ENCODE measurements at regions not wholly inside any gene's neighbourhood (a gene's known extent, or its start where the extent isn't known, plus 50 kb on each side); places are given as distances from the start of the nearest gene placed in this dataset.

GRCh38 chr13:109592770-109593169 is 193.6 kb downstream of the IRS2 start:
- no peak for DNase-seq

- no peak for DNase-seq
Measured at GRCh38 chr13:109587689-109588088, 198.7 kb downstream of the IRS2 start.

GRCh38 chr13:109586509-109587346 is 199.7 kb downstream of the IRS2 start:
- DNase-seq = no peak

GRCh38 chr13:109584844-109585361 is 201.5 kb downstream of the IRS2 start:
- no peak for DNase-seq

GRCh38 chr13:109577191-109577700 is 209.1 kb downstream of the IRS2 start:
- no peak for DNase-seq

- no peak for DNase-seq
Measured at GRCh38 chr13:109576331-109576813, 210.0 kb downstream of the IRS2 start.

GRCh38 chr13:109575821-109576220 is 210.6 kb downstream of the IRS2 start:
- DNase-seq = no peak

GRCh38 chr13:109572389-109572788 is 214.0 kb downstream of the IRS2 start:
- no peak for DNase-seq

GRCh38 chr13:109569958-109570711 is 216.2 kb downstream of the IRS2 start:
- DNase-seq = no peak

- DNase-seq = no peak
Measured at GRCh38 chr13:109568339-109568818, 218.0 kb downstream of the IRS2 start.

GRCh38 chr13:109567315-109567714 is 219.1 kb downstream of the IRS2 start:
- no peak for DNase-seq

- DNase-seq = no peak
Measured at GRCh38 chr13:109565877-109566276, 220.5 kb downstream of the IRS2 start.

GRCh38 chr13:109548374-109548773 is 238.0 kb downstream of the IRS2 start:
- DNase-seq = no peak

- DNase-seq = no peak
Measured at GRCh38 chr13:109547942-109548341, 238.4 kb downstream of the IRS2 start.

GRCh38 chr13:109545931-109546330 is 240.5 kb downstream of the IRS2 start:
- DNase-seq = no peak

GRCh38 chr13:109541081-109541480 is 245.3 kb downstream of the IRS2 start:
- DNase-seq = no peak

- no peak for DNase-seq
Measured at GRCh38 chr13:109537584-109537983, 248.8 kb downstream of the IRS2 start.

GRCh38 chr13:109533350-109533749 is 253.0 kb downstream of the IRS2 start:
- no peak for DNase-seq

- no peak for DNase-seq
Measured at GRCh38 chr13:109529964-109530363, 256.4 kb downstream of the IRS2 start.

GRCh38 chr13:109521719-109522118 is 264.7 kb downstream of the IRS2 start:
- no peak for DNase-seq

GRCh38 chr13:109517517-109517916 is 268.9 kb downstream of the IRS2 start:
- DNase-seq = no peak

GRCh38 chr13:109516186-109516585 is 270.2 kb downstream of the IRS2 start:
- no peak for DNase-seq

- DNase-seq = no peak
Measured at GRCh38 chr13:109510013-109510412, 276.4 kb downstream of the IRS2 start.

Measured in SW 1271 (cell line).